ENCODE measurements at regions not wholly inside any gene's neighbourhood (a gene's known extent, or its start where the extent isn't known, plus 50 kb on each side); places are given as distances from the start of the nearest gene placed in this dataset.
"Not testable (repeated sequence)": the region's sequence is repeated elsewhere in the genome, so short reads cannot be mapped to it uniquely, and the experiment has no call there.

GRCh38 chr1:229015806-229016205, 255.1 kb upstream of the RAB4A start:
- no peak overlapping the region for H3K4me3 ChIP-seq (ENCODE audit: low read depth, low read length)
- peak; percentile 27 for DNase-seq (ENCODE audit: low read depth)
- TF ChIP-seq CTCF (IDR thresholded peaks at IDR 0.05; ENCODE audit: insufficient read depth, low read depth, low read length), result no peak

GRCh38 chr1:229017091-229017490, 253.8 kb upstream of the RAB4A start:
- no peak for TF ChIP-seq CTCF (IDR thresholded peaks at IDR 0.05; ENCODE audit: insufficient read depth, low read depth, low read length)
- no peak for DNase-seq (ENCODE audit: low read depth)
- H3K4me3 ChIP-seq (ENCODE audit: low read depth, low read length), result no peak overlapping the region

- DNase-seq (ENCODE audit: low read depth), result no peak
- H3K4me3 ChIP-seq (ENCODE audit: low read depth, low read length), result no peak overlapping the region
- no peak for TF ChIP-seq CTCF (IDR thresholded peaks at IDR 0.05; ENCODE audit: insufficient read depth, low read depth, low read length)
Observed at GRCh38 chr1:229018674-229019295, 252.1 kb upstream of the RAB4A start.

GRCh38 chr1:229019663-229020271, 251.1 kb upstream of the RAB4A start:
- TF ChIP-seq CTCF (IDR thresholded peaks at IDR 0.05; ENCODE audit: insufficient read depth, low read depth, low read length), result no peak
- DNase-seq (ENCODE audit: low read depth), result no peak
- H3K4me3 ChIP-seq (ENCODE audit: low read depth, low read length), result no peak overlapping the region

- not testable (repeated sequence) for DNase-seq (ENCODE audit: low read depth); H3K4me3 ChIP-seq (ENCODE audit: low read depth, low read length)
Observed at GRCh38 chr1:229021034-229021433, 249.9 kb upstream of the RAB4A start.

GRCh38 chr1:229022595-229023333, 248.1 kb upstream of the RAB4A start:
- TF ChIP-seq CTCF (IDR thresholded peaks at IDR 0.05; ENCODE audit: insufficient read depth, low read depth, low read length), result no peak
- no peak for DNase-seq (ENCODE audit: low read depth)
- H3K4me3 ChIP-seq (ENCODE audit: low read depth, low read length), result no peak overlapping the region

- TF ChIP-seq CTCF (IDR thresholded peaks at IDR 0.05; ENCODE audit: insufficient read depth, low read depth, low read length), result no peak
- no peak for DNase-seq (ENCODE audit: low read depth)
Observed at GRCh38 chr1:229023651-229024300, 247.1 kb upstream of the RAB4A start.

More at GRCh38 chr1:229023651-229024300, 247.1 kb upstream of the RAB4A start:
- H3K4me3 ChIP-seq (ENCODE audit: low read depth, low read length), result no peak overlapping the region
